DND-41 (cell line): ENCODE measurements at regions not wholly inside any gene's neighbourhood (a gene's known extent, or its start where the extent isn't known, plus 50 kb on each side); places are given as distances from the start of the nearest gene placed in this dataset.

Experiments
- EZH2 ChIP-seq: IDR thresholded peaks from 3 replicates; pipeline ENCODE4 v1.6.1; 2012; ENCODE audit warnings: borderline replicate concordance, low read depth, mild to moderate bottlenecking, moderate library complexity, low read length, inconsistent platforms; ENCODE audit not compliant: severe bottlenecking
- TF ChIP-seq, protein P1 (sequence below): IDR thresholded peaks from 2 replicates; pipeline ENCODE4 v1.5.1; 2012; ENCODE audit warnings: borderline replicate concordance, low read length, moderate library complexity, mild to moderate bottlenecking; ENCODE audit not compliant: poor library complexity, severe bottlenecking; ENCODE audit errors: extremely low read depth

DNA sequence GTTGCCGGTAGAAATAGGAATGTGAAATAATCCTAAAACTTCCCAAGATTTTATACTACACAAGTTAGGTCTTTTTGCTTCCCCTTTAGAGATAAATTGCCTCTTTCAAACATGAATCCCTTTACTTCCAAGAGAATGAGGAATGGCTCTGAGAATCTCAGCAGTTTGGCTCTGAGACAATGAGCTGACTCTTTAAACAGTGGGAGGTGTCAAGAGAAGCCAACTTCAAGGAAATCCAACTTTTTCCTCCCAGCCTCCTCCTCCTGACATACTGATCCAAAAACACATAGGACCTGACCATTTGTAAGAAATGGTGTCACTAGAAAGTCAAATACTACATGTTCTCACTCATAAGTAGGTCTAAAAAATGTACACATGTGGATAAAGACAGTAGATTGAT is 154.2 kb downstream of the ALDH8A1 start:
- no peak for TF ChIP-seq EZH2
- TF ChIP-seq, protein P1, sequence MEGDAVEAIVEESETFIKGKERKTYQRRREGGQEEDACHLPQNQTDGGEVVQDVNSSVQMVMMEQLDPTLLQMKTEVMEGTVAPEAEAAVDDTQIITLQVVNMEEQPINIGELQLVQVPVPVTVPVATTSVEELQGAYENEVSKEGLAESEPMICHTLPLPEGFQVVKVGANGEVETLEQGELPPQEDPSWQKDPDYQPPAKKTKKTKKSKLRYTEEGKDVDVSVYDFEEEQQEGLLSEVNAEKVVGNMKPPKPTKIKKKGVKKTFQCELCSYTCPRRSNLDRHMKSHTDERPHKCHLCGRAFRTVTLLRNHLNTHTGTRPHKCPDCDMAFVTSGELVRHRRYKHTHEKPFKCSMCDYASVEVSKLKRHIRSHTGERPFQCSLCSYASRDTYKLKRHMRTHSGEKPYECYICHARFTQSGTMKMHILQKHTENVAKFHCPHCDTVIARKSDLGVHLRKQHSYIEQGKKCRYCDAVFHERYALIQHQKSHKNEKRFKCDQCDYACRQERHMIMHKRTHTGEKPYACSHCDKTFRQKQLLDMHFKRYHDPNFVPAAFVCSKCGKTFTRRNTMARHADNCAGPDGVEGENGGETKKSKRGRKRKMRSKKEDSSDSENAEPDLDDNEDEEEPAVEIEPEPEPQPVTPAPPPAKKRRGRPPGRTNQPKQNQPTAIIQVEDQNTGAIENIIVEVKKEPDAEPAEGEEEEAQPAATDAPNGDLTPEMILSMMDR: no peak
